HG03135 (cell line): ENCODE measurements at regions not wholly inside any gene's neighbourhood (a gene's known extent, or its start where the extent isn't known, plus 50 kb on each side); places are given as distances from the start of the nearest gene placed in this dataset.

Source experiments
- ATAC-seq: cut with Tn5 transposase; IDR thresholded peaks from one replicate; pipeline ENCODE4 v1.9.1; 2021; ENCODE audit warnings: mild to moderate bottlenecking, moderate library complexity; ENCODE audit not compliant: unreplicated experiment

GRCh38 chr2:5368263-5368662 is 323.9 kb upstream of the SOX11 start:
- no peak for ATAC-seq

- ATAC-seq: no peak
These were observed 322.7 kb upstream of the SOX11 start for GRCh38 chr2:5369510-5369909.

- no peak for ATAC-seq
These were observed 322.0 kb upstream of the SOX11 start for GRCh38 chr2:5370158-5370557.

- ATAC-seq: no peak
These were observed 320.0 kb upstream of the SOX11 start for GRCh38 chr2:5372141-5372540.

DNA sequence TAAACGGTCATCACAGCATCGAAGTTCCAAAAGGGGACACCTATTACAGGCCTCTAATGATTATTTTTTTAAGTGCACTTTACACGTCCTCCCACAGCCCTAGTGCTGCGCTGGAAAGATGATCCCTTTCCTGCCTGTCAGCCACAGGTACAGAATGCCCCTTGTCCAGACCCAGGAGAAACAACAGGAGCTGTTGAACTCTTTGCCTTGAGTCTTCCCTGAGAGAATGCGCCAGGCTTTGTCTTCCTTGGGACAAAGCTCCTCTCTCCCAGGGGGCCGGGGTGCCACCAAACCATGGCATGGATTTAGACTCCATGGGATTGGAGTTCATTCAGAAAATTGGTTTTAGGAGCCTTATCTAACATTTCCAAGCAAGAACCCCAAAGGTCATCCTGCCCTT is 319.0 kb upstream of the SOX11 start:
- no peak for ATAC-seq

- ATAC-seq: no peak
These were observed 317.4 kb upstream of the SOX11 start for GRCh38 chr2:5374762-5375161.

- ATAC-seq: no peak
These were observed 314.9 kb upstream of the SOX11 start for GRCh38 chr2:5377323-5377722.

DNA sequence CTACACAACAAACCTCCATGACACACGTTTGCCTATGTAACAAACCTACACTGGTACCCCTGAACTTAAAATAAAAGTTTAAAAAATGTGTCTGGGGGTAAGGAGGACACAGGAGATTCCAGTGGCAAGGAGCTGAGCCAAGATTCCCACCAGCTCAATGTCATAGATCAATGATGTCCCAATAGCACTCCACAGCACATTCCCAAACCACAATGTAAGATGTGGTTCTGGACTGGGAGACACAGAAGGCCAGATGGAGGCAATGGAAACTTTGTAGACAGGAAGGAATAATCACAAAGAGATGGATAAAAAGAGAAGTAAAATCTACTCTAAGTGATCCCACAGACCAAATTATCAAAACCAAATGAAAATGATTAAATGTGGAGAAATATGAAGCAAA is 312.4 kb upstream of the SOX11 start:
- no peak for ATAC-seq

DNA sequence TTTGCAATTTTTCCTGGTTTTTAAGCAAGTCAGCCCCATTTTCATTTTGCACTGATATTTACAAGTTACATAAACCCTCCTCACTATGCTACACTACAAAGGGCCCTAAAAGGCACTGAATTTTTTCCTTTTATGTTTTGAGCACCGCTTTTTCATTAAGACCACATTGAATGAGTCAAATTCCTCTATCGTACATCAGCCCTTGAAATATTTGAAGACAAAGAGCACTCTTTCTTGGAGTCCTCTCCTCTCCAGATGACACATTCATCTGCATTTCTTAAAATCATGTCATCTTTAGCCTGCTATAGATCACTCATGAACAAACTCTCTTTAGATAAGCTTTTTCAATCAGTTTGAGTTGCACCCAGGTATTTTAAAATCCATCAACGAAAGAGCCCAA is 306.6 kb upstream of the SOX11 start:
- ATAC-seq: no peak

GRCh38 chr2:5387406-5387805 is 304.8 kb upstream of the SOX11 start:
- no peak for ATAC-seq

DNA sequence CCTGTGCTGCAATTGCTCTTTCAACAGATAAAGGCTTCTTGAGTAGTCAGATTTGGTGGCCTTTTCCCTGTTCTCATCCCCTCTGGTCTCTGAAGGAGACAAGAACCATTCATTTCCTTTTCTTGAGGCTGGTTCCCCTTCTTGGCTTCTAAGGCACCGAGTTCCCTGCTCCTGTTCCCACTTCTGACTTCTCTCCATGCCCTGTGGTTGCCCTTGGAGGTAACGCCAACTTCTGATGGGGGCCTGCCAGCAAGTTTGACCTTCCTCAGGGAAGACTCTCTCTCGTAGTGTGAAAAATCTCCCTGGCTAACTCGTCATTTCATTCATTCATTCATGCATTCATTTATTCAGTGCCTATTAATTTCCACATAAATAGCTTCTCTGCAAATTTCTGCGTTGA is 302.4 kb upstream of the SOX11 start:
- no peak for ATAC-seq

DNA sequence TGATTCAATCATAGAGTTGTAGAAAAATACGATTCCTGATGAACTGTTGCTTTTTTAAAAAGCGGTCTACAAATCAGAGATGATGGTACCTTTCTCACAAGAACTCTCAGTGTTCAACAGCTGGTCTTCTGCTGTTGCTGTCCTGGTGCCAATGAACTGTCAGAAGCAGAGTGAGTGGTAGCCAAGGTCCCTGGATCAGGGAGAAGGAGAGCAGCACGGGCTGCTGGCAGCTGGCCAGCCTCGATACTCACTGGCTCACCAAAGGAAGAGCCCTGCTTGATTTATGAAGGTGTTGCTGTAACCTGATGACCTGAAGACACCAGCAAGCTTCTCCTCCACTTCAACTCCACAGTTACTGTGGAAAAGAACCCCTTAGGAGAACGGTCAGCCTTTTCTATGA is 300.8 kb upstream of the SOX11 start:
- ATAC-seq: no peak

GRCh38 chr2:5392658-5393057 is 299.5 kb upstream of the SOX11 start:
- no peak for ATAC-seq

DNA sequence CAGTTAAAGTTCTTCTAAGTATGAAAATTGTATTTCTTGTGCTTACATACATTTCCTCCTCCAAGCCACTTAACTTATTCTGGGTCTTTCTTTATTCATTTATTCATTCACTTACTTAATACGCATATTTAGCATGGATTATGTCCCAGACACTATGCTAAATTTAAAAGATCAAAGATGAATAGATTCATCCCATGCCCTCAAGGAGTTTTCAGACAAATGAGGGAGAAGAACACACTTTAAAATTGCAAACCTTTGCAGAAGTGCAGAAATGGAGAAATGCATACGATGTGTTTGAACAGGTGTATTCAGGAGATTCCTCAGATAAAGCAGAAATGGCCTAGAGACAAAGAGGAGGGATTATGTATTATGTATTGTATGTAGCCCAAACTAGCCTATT is 298.7 kb upstream of the SOX11 start:
- no peak for ATAC-seq

DNA sequence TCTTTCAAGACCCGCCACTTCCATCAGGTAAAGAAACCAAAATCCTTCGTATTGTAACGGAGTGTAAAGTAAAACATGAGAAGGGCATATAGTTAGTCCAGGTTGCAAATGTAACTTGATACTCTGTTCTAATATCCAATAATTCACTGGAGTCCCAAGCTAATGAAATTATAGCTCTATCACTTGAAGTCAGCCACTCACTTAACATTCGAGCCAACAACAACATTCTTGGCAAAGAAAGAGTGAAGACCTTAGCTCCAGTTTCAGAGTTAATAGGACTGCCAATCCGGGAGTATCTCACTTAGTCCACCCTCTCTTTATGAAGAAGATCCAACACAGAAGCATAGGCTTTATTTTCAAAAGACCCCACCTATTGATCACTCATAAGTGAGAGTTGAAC is 298.0 kb upstream of the SOX11 start:
- no peak for ATAC-seq

GRCh38 chr2:5401115-5401657 is 291.0 kb upstream of the SOX11 start:
- ATAC-seq: no peak

DNA sequence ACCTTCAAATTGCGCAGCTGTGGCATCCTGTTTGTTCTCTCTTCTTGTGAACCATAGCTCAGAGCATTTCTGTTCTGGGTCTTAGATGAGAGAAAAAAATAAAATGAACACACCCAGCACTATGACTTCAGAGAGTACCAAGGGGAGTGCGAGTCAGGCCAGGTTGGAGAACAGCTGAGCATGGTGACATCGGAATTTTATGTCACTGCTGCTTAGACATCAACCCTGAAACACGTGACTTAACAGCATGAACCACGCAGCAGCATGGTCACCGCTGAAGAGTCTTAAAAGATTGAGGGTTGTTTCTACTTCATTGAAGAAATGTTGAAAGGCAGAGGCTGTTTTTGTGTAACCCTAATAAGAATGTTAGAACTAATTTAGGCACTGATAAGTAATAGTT is 288.8 kb upstream of the SOX11 start:
- ATAC-seq: no peak

DNA sequence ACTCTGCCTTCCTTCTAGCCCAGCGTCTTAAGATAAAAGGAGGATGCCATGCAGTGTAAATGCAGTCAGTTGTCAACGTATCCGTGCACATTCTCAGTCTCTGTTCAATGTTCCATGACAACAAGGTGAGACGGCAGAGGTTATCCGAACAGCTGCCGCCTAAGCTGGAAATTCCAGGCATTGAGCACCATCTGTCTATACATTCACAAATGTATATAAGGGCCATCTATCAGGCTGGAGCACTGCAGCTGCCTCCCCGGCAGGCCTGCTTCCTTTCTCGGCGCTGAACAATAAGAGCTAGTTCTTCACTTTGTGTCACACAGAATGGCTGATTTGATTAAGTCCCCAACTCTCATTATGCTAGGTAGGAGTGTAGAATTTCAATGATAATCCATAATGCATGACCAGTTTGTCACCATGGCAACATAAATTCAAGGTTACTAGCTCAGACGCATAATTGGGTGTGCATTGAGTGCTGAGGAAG is 282.2 kb upstream of the SOX11 start:
- no peak for ATAC-seq

GRCh38 chr2:5410991-5411700 is 281.0 kb upstream of the SOX11 start:
- no peak for ATAC-seq

GRCh38 chr2:5412001-5412400 is 280.2 kb upstream of the SOX11 start:
- no peak for ATAC-seq

GRCh38 chr2:5433855-5434254 is 258.3 kb upstream of the SOX11 start:
- no peak for ATAC-seq

DNA sequence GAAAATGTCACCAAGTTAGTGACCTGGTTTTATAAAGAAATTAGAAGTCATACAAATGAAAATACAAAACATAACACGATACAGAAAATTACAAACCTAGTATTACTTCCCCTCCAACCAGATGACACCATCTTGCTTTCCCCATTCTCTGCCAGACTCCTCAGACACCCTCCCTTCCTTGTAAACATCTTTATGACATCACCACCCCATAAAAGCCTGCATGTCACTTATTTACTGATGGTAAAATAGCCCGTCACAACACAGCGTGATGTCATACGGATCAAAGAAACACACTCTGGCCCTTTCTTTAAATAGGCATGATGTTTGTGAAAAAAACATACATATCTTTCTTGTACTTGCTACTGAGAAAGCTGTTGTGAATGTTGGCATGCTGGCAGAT is 254.8 kb upstream of the SOX11 start:
- ATAC-seq: no peak

GRCh38 chr2:5440174-5440573 is 252.0 kb upstream of the SOX11 start:
- no peak for ATAC-seq
